ENCODE measurements at regions not wholly inside any gene's neighbourhood (a gene's known extent, or its start where the extent isn't known, plus 50 kb on each side); places are given as distances from the start of the nearest gene placed in this dataset.
"Not testable (repeated sequence)": the region's sequence is repeated elsewhere in the genome, so short reads cannot be mapped to it uniquely, and the experiment has no call there.

GRCh38 chr1:213793482-213794067 lies 194.2 kb upstream of the PROX1 start:
- WGBS, 2 donors: 78% methylated on average over 13 of the region's 13 CpGs

GRCh38 chr1:213796525-213796924 lies 191.2 kb upstream of the PROX1 start:
- 70 to 72% methylated on average over 8 of the region's 8 CpGs for WGBS, 2 donors

More at GRCh38 chr1:213793482-213794067, 194.2 kb upstream of the PROX1 start:
- H3K4me3 ChIP-seq (ENCODE audit: low read depth, poor library complexity, severe bottlenecking): no peak overlapping the region
- TF ChIP-seq POLR2A (IDR thresholded peaks at IDR 0.05) (no peak), CTCF (IDR thresholded peaks at IDR 0.05) (no peak)
- intact Hi-C loops (cut with DNase I; ENCODE audit: low total_unique reads): no loop called here
- DNase-seq (ENCODE audit: low spot score in 2 of 2): no peak

GRCh38 chr1:213808288-213808687 lies 179.5 kb upstream of the PROX1 start:
- H3K4me3 ChIP-seq (ENCODE audit: low read depth, poor library complexity, severe bottlenecking); DNase-seq (ENCODE audit: low spot score in 2 of 2); intact Hi-C loops (cut with DNase I; ENCODE audit: low total_unique reads): not testable (repeated sequence)
- WGBS, 2 donors: 80 to 95% methylated on average over 7 of the region's 7 CpGs

More at GRCh38 chr1:213796525-213796924, 191.2 kb upstream of the PROX1 start:
- H3K4me3 ChIP-seq (ENCODE audit: low read depth, poor library complexity, severe bottlenecking): no peak overlapping the region
- no peak for DNase-seq (ENCODE audit: low spot score in 2 of 2)
- TF ChIP-seq CTCF (IDR thresholded peaks at IDR 0.05) (no peak), POLR2A (IDR thresholded peaks at IDR 0.05) (no peak)
- intact Hi-C loops (cut with DNase I; ENCODE audit: low total_unique reads): no loop called here

- TF ChIP-seq CTCF (IDR thresholded peaks at IDR 0.05) (no peak), POLR2A (IDR thresholded peaks at IDR 0.05) (no peak)
- no peak overlapping the region for H3K4me3 ChIP-seq (ENCODE audit: low read depth, poor library complexity, severe bottlenecking)
- intact Hi-C loops (cut with DNase I; ENCODE audit: low total_unique reads): no loop called here
- no peak for DNase-seq (ENCODE audit: low spot score in 2 of 2)
- 82 to 92% methylated on average over 6 of the region's 6 CpGs for WGBS, 2 donors
Observed at GRCh38 chr1:213817156-213817555, 170.6 kb upstream of the PROX1 start.

- no peak for TF ChIP-seq CTCF (IDR thresholded peaks at IDR 0.05)
- TF ChIP-seq POLR2A (IDR thresholded peaks at IDR 0.05): no peak
- DNase-seq (ENCODE audit: low spot score in 2 of 2): no peak
- H3K4me3 ChIP-seq (ENCODE audit: low read depth, poor library complexity, severe bottlenecking): no peak overlapping the region
- 77 to 81% methylated on average over 9 of the region's 9 CpGs for WGBS, 2 donors
- intact Hi-C loops (cut with DNase I; ENCODE audit: low total_unique reads): no loop called here
Observed at GRCh38 chr1:213820362-213821149, 167.2 kb upstream of the PROX1 start.

- intact Hi-C loops (cut with DNase I; ENCODE audit: low total_unique reads): no loop called here
- WGBS, 2 donors: 72 to 78% methylated on average over 5 of the region's 5 CpGs
- no peak overlapping the region for H3K4me3 ChIP-seq (ENCODE audit: low read depth, poor library complexity, severe bottlenecking)
- no peak for DNase-seq (ENCODE audit: low spot score in 2 of 2)
- TF ChIP-seq POLR2A (IDR thresholded peaks at IDR 0.05): no peak
- no peak for TF ChIP-seq CTCF (IDR thresholded peaks at IDR 0.05)
Observed at GRCh38 chr1:213821175-213821942, 166.4 kb upstream of the PROX1 start.

All from lower leg skin (tissue), 4 donors.